ENCODE measurements at regions not wholly inside any gene's neighbourhood (a gene's known extent, or its start where the extent isn't known, plus 50 kb on each side); places are given as distances from the start of the nearest gene placed in this dataset.

GRCh38 chr12:77421152-77421551 is 355.8 kb upstream of the E2F7 start:
- no peaks in the 10 kb centered on the region for H3K36me3 ChIP-seq (ENCODE audit: insufficient read depth, low read length)
- no peaks in the 10 kb centered on the region for H3K4me1 ChIP-seq (ENCODE audit: control insufficient read depth, insufficient read depth, low read length, unreplicated experiment)
- H3K4me3 ChIP-seq (ENCODE audit: low read depth, low read length), result no peak overlapping the region
- H3K27ac ChIP-seq (ENCODE audit: low read depth, low read length), result no peak overlapping the region
- H3K27me3 ChIP-seq (ENCODE audit: insufficient read depth, low read length), result no peaks in the 10 kb centered on the region
- H3K79me2 ChIP-seq (ENCODE audit: control insufficient read depth, insufficient read depth, low read length, unreplicated experiment), result no peaks in the 10 kb centered on the region
- H2AFZ ChIP-seq (ENCODE audit: low read length, unreplicated experiment), result no peak overlapping the region

GRCh38 chr12:77409551-77409950 is 344.2 kb upstream of the E2F7 start:
- H3K4me1 ChIP-seq (ENCODE audit: control insufficient read depth, insufficient read depth, low read length, unreplicated experiment), result no peaks in the 10 kb centered on the region
- H3K4me3 ChIP-seq (ENCODE audit: low read depth, low read length), result no peak overlapping the region
- no peak overlapping the region for H3K27ac ChIP-seq (ENCODE audit: low read depth, low read length)
- H3K27me3 ChIP-seq (ENCODE audit: insufficient read depth, low read length), result no peaks in the 10 kb centered on the region
- H3K79me2 ChIP-seq (ENCODE audit: control insufficient read depth, insufficient read depth, low read length, unreplicated experiment), result no peaks in the 10 kb centered on the region
- H2AFZ ChIP-seq (ENCODE audit: low read length, unreplicated experiment), result no peak overlapping the region
- no peaks in the 10 kb centered on the region for H3K36me3 ChIP-seq (ENCODE audit: insufficient read depth, low read length)

DNA sequence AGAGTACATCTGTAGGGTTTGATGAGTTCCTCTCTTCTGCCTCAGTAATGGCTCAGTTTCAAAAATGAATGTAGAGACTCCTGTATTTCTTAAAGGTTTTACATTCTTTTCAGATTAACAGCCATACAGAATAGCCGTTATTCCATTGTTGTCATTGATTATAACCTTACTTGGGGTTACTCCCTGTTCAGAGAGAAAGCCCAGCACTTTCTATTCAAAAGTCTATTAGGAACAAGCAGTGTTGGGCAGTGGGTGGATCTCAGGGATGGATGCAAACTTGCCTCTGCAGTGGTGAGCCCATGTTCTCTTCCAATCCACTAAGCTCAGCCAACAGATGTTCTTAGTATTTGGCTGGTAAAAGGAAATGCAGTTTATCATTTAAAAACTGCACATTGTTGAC is 342.6 kb upstream of the E2F7 start:
- no peak overlapping the region for H3K27ac ChIP-seq (ENCODE audit: low read depth, low read length)
- H3K36me3 ChIP-seq (ENCODE audit: insufficient read depth, low read length), result no peaks in the 10 kb centered on the region
- H3K27me3 ChIP-seq (ENCODE audit: insufficient read depth, low read length), result no peaks in the 10 kb centered on the region
- H2AFZ ChIP-seq (ENCODE audit: low read length, unreplicated experiment), result no peak overlapping the region
- H3K4me1 ChIP-seq (ENCODE audit: control insufficient read depth, insufficient read depth, low read length, unreplicated experiment), result no peaks in the 10 kb centered on the region
- no peaks in the 10 kb centered on the region for H3K79me2 ChIP-seq (ENCODE audit: control insufficient read depth, insufficient read depth, low read length, unreplicated experiment)
- no peak overlapping the region for H3K4me3 ChIP-seq (ENCODE audit: low read depth, low read length)

DNA sequence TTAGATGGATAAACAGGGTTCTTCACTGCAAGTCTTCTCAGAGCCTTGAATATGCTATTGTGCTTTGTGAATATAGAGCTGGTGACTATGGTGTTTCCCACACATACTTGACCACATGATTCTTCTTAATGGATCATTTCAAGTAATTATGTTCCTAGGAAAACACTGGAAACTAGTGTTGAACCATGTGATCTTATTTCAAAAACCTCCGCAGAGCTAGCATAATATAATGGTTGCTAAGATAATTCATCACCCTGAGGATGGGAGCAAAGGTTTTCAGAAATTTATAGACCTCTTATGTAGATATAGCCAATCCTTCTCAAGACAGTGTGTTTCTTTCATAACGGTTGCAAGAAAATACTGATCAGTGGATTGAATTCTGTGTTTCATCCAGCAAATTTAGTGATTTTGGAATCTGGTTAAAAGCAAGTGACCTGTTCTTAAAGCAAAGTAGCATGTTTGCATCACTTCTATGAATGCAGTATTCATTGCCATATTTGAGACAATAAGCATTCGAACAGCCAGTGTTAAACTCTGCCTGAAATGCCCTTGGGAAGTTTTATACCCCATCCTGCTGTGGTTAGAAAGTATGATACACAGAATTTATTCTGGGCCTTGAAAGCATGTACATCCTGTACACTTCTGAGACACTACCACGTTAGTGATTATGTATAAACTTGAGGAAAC is 341.0 kb upstream of the E2F7 start:
- no peaks in the 10 kb centered on the region for H3K79me2 ChIP-seq (ENCODE audit: control insufficient read depth, insufficient read depth, low read length, unreplicated experiment)
- no peaks in the 10 kb centered on the region for H3K36me3 ChIP-seq (ENCODE audit: insufficient read depth, low read length)
- H3K4me1 ChIP-seq (ENCODE audit: control insufficient read depth, insufficient read depth, low read length, unreplicated experiment), result no peaks in the 10 kb centered on the region
- H2AFZ ChIP-seq (ENCODE audit: low read length, unreplicated experiment), result no peak overlapping the region
- no peak overlapping the region for H3K4me3 ChIP-seq (ENCODE audit: low read depth, low read length)
- no peak overlapping the region for H3K27ac ChIP-seq (ENCODE audit: low read depth, low read length)
- H3K27me3 ChIP-seq (ENCODE audit: insufficient read depth, low read length), result no peaks in the 10 kb centered on the region

- Histone ChIP-seq H3K4me3 (ENCODE audit: low read depth, low read length) (no peak overlapping the region), H3K27me3 (ENCODE audit: insufficient read depth, low read length) (no peaks in the 10 kb centered on the region), H2AFZ (ENCODE audit: low read length, unreplicated experiment) (no peak overlapping the region), H3K36me3 (ENCODE audit: insufficient read depth, low read length) (no peaks in the 10 kb centered on the region), H3K79me2 (ENCODE audit: control insufficient read depth, insufficient read depth, low read length, unreplicated experiment) (no peaks in the 10 kb centered on the region), H3K4me1 (ENCODE audit: control insufficient read depth, insufficient read depth, low read length, unreplicated experiment) (no peaks in the 10 kb centered on the region), H3K27ac (ENCODE audit: low read depth, low read length) (no peak overlapping the region)
These were observed 337.3 kb upstream of the E2F7 start for GRCh38 chr12:77402716-77403115.

- H3K4me3 ChIP-seq (ENCODE audit: low read depth, low read length), result no peak overlapping the region
- H3K4me1 ChIP-seq (ENCODE audit: control insufficient read depth, insufficient read depth, low read length, unreplicated experiment), result no peaks in the 10 kb centered on the region
- H3K27ac ChIP-seq (ENCODE audit: low read depth, low read length), result no peak overlapping the region
These were observed 336.4 kb upstream of the E2F7 start for GRCh38 chr12:77401770-77402081.

DNA sequence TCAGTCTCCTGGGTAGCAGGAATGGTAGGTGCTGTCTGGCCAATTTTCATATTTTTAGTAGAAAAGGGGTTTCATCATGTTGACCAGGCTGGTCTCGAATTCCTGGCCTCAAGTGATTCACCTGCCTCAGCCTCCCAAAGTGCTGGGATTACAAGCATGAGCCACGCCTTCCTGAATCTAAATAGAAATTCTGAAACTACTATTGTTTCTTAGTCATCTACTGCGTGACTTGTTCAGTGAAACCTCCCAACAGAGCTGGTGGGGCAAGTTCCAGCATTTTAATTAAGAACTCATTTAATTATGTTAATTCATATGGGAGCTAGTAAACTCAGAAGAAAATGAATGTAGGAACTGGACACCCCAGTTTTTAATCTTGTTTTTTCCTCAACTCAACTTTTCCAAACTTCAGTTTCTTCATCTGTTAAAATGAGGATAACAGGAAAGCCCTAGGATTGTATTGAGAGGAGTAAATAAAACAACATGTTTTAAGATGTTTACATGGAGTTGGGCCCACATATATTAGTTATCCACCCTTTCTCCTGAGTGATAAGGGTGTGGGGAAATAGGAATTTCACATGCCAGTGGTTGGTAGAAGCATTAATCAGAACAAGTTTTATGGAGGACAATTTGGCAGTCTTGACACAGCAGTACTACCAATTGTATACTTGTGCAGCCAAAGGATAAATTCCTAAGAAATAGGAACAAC is 335.8 kb upstream of the E2F7 start:
- Histone ChIP-seq H3K36me3 (ENCODE audit: insufficient read depth, low read length) (no peaks in the 10 kb centered on the region), H3K4me3 (ENCODE audit: low read depth, low read length) (no peak overlapping the region), H3K79me2 (ENCODE audit: control insufficient read depth, insufficient read depth, low read length, unreplicated experiment) (no peaks in the 10 kb centered on the region), H3K4me1 (ENCODE audit: control insufficient read depth, insufficient read depth, low read length, unreplicated experiment) (no peaks in the 10 kb centered on the region), H3K27ac (ENCODE audit: low read depth, low read length) (no peak overlapping the region), H2AFZ (ENCODE audit: low read length, unreplicated experiment) (no peak overlapping the region), H3K27me3 (ENCODE audit: insufficient read depth, low read length) (no peaks in the 10 kb centered on the region)

More at GRCh38 chr12:77401770-77402081, 336.4 kb upstream of the E2F7 start:
- H3K36me3 ChIP-seq (ENCODE audit: insufficient read depth, low read length), result no peaks in the 10 kb centered on the region
- no peaks in the 10 kb centered on the region for H3K27me3 ChIP-seq (ENCODE audit: insufficient read depth, low read length)
- no peaks in the 10 kb centered on the region for H3K79me2 ChIP-seq (ENCODE audit: control insufficient read depth, insufficient read depth, low read length, unreplicated experiment)
- no peak overlapping the region for H2AFZ ChIP-seq (ENCODE audit: low read length, unreplicated experiment)

- H2AFZ ChIP-seq (ENCODE audit: low read length, unreplicated experiment), result no peak overlapping the region
- H3K4me1 ChIP-seq (ENCODE audit: control insufficient read depth, insufficient read depth, low read length, unreplicated experiment), result peaks cover 5% of the 10 kb centered on the region
- H3K4me3 ChIP-seq (ENCODE audit: low read depth, low read length), result no peak overlapping the region
- no peaks in the 10 kb centered on the region for H3K36me3 ChIP-seq (ENCODE audit: insufficient read depth, low read length)
- no peak overlapping the region for H3K27ac ChIP-seq (ENCODE audit: low read depth, low read length)
- no peaks in the 10 kb centered on the region for H3K27me3 ChIP-seq (ENCODE audit: insufficient read depth, low read length)
- no peaks in the 10 kb centered on the region for H3K79me2 ChIP-seq (ENCODE audit: control insufficient read depth, insufficient read depth, low read length, unreplicated experiment)
These were observed 327.2 kb upstream of the E2F7 start for GRCh38 chr12:77392467-77393088.

GRCh38 chr12:77388445-77389265 is 323.3 kb upstream of the E2F7 start:
- Histone ChIP-seq H3K4me1 (ENCODE audit: control insufficient read depth, insufficient read depth, low read length, unreplicated experiment) (peaks cover 14% of the 10 kb centered on the region), H3K79me2 (ENCODE audit: control insufficient read depth, insufficient read depth, low read length, unreplicated experiment) (no peaks in the 10 kb centered on the region), H3K36me3 (ENCODE audit: insufficient read depth, low read length) (no peaks in the 10 kb centered on the region), H3K27ac (ENCODE audit: low read depth, low read length) (no peak overlapping the region), H3K27me3 (ENCODE audit: insufficient read depth, low read length) (no peaks in the 10 kb centered on the region), H2AFZ (ENCODE audit: low read length, unreplicated experiment) (no peak overlapping the region), H3K4me3 (ENCODE audit: low read depth, low read length) (no peak overlapping the region)

- Histone ChIP-seq H3K27me3 (ENCODE audit: insufficient read depth, low read length) (no peaks in the 10 kb centered on the region), H3K4me1 (ENCODE audit: control insufficient read depth, insufficient read depth, low read length, unreplicated experiment) (peaks cover 14% of the 10 kb centered on the region), H3K36me3 (ENCODE audit: insufficient read depth, low read length) (no peaks in the 10 kb centered on the region), H3K4me3 (ENCODE audit: low read depth, low read length) (no peak overlapping the region), H3K79me2 (ENCODE audit: control insufficient read depth, insufficient read depth, low read length, unreplicated experiment) (no peaks in the 10 kb centered on the region), H3K27ac (ENCODE audit: low read depth, low read length) (no peak overlapping the region), H2AFZ (ENCODE audit: low read length, unreplicated experiment) (no peak overlapping the region)
These were observed 322.3 kb upstream of the E2F7 start for GRCh38 chr12:77387671-77388070.
